Panc1 (cell line): ENCODE measurements at regions not wholly inside any gene's neighbourhood (a gene's known extent, or its start where the extent isn't known, plus 50 kb on each side); places are given as distances from the start of the nearest gene placed in this dataset.

Source experiments
- ATAC-seq: fragments of 200-7000 bp; cut with Tn5 transposase; 2 replicates; pipeline ENCODE4 v1.9.1; 2020; ENCODE audit warnings: mild to moderate bottlenecking, moderate library complexity
- BruUV-seq: library from RNA; stranded (reverse); fragments of 400-500 nt; replicated peaks from 2 replicates; lab custom pipeline; 2021; lab: Mats Ljungman, UMichigan
- CTCF ChIA-PET: fragments of 300-600 bp; sonication (Branson Sonifier 250); formaldehyde crosslinking; loops from one replicate; lab custom pipeline; 2022; ENCODE audit warnings: antibody characterized with exemption; lab: Charles Lee
- POLR2A ChIA-PET: fragments of 300-600 bp; sonication (Branson Sonifier 250); formaldehyde crosslinking; loops from one replicate; lab custom pipeline; 2022; ENCODE audit warnings: antibody characterized with exemption; lab: Charles Lee
- DNase-seq: peaks from one replicate; pipeline ENCODE4 v3.0.0-alpha.2; 2010; ENCODE audit warnings: low read depth, low spot score
- H3K27ac ChIP-seq: 2 replicates; pipeline ENCODE4 v1.5.1; 2011; ENCODE audit warnings: mild to moderate bottlenecking, low read length, inconsistent platforms
- H3K27me3 ChIP-seq: fragments of 200-500 bp; sonication (Bioruptor generic); 2 replicates; pipeline ENCODE4 v1.6.0; 2014; ENCODE audit warnings: low read length, inconsistent platforms; ENCODE audit not compliant: control insufficient read depth, insufficient read depth
- H3K36me3 ChIP-seq: fragments of 200-500 bp; sonication (Bioruptor generic); 2 replicates; pipeline ENCODE4 v1.5.1; 2014; ENCODE audit warnings: inconsistent platforms, mild to moderate bottlenecking, low read length, moderate library complexity; ENCODE audit not compliant: control insufficient read depth, insufficient read depth
- H3K4me1 ChIP-seq: 2 replicates; pipeline ENCODE4 v1.5.1; 2011; ENCODE audit warnings: inconsistent platforms, mild to moderate bottlenecking, low read length, moderate library complexity; ENCODE audit not compliant: control insufficient read depth, insufficient read depth
- H3K4me3 ChIP-seq, 2 experiments: 2 replicates each; pipeline ENCODE4 v1.5.1; 2011 to 2012; ENCODE audit warnings: low read depth in 2 of 2, low read length in 2 of 2, mild to moderate bottlenecking in 2 of 2, inconsistent platforms in 1 of 2, moderate library complexity in 1 of 2
- H3K9me3 ChIP-seq: fragments of 200-500 bp; sonication (Bioruptor generic); 2 replicates; pipeline ENCODE4 v1.5.1; 2014; ENCODE audit warnings: low read depth, mild to moderate bottlenecking, inconsistent platforms, low read length, moderate library complexity; ENCODE audit not compliant: control insufficient read depth, insufficient read depth
- POLR2AphosphoS5 ChIP-seq: IDR thresholded peaks from 2 replicates; pipeline ENCODE4 v1.6.1; 2012; ENCODE audit warnings: mild to moderate bottlenecking, low read depth, low read length, moderate library complexity
- SIN3A ChIP-seq: IDR thresholded peaks from 2 replicates; pipeline ENCODE4 v1.6.1; 2012; ENCODE audit warnings: low read depth, mild to moderate bottlenecking, low read length, moderate library complexity, borderline replicate concordance; ENCODE audit not compliant: insufficient read depth
- TCF7L2 ChIP-seq: IDR thresholded peaks from 2 replicates; pipeline ENCODE4 v1.6.1; 2011; ENCODE audit warnings: mild to moderate bottlenecking, low read depth, low read length, inconsistent platforms
- in situ Hi-C: cut with HindIII; loops from 2 replicates; pipeline ENCODE4 v1.10.0; 2016; ENCODE audit warnings: low sequenced_read_pairs, low pct_unique_long_range_greater_than_20kb
- intact Hi-C: fragments of 100-400 bp; cut with micrococcal nuclease; formaldehyde crosslinking; loops from one replicate; pipeline ENCODE4 v1.10.0; 2022; ENCODE audit not compliant: unreplicated experiment
- TF ChIP-seq, protein P1 (sequence below): fragments of 450-650 bp; IDR thresholded peaks from 2 replicates; pipeline ENCODE4 v1.5.1; 2017; ENCODE audit warnings: mild to moderate bottlenecking
- TF ChIP-seq, protein P2 (sequence below), 2 experiments: IDR thresholded peaks; 2 replicates each; pipeline ENCODE4 v1.6.1; 2011 to 2012; ENCODE audit warnings: low read depth in 2 of 2, control low read depth in 1 of 2, low read length in 1 of 2, mild to moderate bottlenecking in 1 of 2, moderate library complexity in 1 of 2; ENCODE audit not compliant: insufficient read depth in 1 of 2

DNA sequence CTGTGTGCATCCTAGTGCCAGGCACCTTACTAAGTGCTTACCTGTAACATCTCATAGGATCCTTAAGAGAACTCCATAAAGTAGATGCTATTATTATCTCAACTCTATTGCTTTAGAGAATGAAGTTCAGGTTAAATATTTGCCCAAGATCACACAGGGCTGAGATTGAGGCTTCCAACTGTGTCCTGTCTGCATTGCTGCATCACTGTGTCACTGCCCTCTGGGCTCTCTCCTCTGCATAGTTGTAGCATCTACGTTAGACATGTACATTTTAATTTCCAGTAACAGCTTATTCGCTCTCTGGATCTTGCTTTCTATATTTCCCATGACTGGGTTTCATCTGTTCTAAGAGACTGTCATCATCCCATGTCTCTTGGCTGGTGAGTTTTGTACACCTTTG lies 63.6 kb upstream of the FZD8 start:
- no TSS peak for BruUV-seq
- TF ChIP-seq, protein P1, sequence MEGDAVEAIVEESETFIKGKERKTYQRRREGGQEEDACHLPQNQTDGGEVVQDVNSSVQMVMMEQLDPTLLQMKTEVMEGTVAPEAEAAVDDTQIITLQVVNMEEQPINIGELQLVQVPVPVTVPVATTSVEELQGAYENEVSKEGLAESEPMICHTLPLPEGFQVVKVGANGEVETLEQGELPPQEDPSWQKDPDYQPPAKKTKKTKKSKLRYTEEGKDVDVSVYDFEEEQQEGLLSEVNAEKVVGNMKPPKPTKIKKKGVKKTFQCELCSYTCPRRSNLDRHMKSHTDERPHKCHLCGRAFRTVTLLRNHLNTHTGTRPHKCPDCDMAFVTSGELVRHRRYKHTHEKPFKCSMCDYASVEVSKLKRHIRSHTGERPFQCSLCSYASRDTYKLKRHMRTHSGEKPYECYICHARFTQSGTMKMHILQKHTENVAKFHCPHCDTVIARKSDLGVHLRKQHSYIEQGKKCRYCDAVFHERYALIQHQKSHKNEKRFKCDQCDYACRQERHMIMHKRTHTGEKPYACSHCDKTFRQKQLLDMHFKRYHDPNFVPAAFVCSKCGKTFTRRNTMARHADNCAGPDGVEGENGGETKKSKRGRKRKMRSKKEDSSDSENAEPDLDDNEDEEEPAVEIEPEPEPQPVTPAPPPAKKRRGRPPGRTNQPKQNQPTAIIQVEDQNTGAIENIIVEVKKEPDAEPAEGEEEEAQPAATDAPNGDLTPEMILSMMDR, result no peak
- TF ChIP-seq POLR2AphosphoS5, result no peak
- no peak for TF ChIP-seq SIN3A
- no peak for TF ChIP-seq TCF7L2
- TF ChIP-seq, protein P2, sequence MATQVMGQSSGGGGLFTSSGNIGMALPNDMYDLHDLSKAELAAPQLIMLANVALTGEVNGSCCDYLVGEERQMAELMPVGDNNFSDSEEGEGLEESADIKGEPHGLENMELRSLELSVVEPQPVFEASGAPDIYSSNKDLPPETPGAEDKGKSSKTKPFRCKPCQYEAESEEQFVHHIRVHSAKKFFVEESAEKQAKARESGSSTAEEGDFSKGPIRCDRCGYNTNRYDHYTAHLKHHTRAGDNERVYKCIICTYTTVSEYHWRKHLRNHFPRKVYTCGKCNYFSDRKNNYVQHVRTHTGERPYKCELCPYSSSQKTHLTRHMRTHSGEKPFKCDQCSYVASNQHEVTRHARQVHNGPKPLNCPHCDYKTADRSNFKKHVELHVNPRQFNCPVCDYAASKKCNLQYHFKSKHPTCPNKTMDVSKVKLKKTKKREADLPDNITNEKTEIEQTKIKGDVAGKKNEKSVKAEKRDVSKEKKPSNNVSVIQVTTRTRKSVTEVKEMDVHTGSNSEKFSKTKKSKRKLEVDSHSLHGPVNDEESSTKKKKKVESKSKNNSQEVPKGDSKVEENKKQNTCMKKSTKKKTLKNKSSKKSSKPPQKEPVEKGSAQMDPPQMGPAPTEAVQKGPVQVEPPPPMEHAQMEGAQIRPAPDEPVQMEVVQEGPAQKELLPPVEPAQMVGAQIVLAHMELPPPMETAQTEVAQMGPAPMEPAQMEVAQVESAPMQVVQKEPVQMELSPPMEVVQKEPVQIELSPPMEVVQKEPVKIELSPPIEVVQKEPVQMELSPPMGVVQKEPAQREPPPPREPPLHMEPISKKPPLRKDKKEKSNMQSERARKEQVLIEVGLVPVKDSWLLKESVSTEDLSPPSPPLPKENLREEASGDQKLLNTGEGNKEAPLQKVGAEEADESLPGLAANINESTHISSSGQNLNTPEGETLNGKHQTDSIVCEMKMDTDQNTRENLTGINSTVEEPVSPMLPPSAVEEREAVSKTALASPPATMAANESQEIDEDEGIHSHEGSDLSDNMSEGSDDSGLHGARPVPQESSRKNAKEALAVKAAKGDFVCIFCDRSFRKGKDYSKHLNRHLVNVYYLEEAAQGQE (IDR thresholded peaks at IDR 0.05; ENCODE audit: insufficient read depth in 1 of 2, low read depth in 2 of 2, low read length in 1 of 2), result no peak
- ChIA-PET POLR2A (no interaction called here), CTCF (no interaction called here)
- no peaks in the 10 kb centered on the region for H3K9me3 ChIP-seq
- DNase-seq (no peak), ATAC-seq (no peak)
- intact Hi-C loops (no loop called here), in situ Hi-C loops (no loop called here)
- H3K36me3 ChIP-seq, result no peaks in the 10 kb centered on the region
- H3K4me1 ChIP-seq, result no peaks in the 10 kb centered on the region
- H3K27me3 ChIP-seq, result no peaks in the 10 kb centered on the region; the same call in 1 of the 2 replicates
- no peak overlapping the region for H3K4me3 ChIP-seq
- H3K27ac ChIP-seq, result no peak overlapping the region

DNA sequence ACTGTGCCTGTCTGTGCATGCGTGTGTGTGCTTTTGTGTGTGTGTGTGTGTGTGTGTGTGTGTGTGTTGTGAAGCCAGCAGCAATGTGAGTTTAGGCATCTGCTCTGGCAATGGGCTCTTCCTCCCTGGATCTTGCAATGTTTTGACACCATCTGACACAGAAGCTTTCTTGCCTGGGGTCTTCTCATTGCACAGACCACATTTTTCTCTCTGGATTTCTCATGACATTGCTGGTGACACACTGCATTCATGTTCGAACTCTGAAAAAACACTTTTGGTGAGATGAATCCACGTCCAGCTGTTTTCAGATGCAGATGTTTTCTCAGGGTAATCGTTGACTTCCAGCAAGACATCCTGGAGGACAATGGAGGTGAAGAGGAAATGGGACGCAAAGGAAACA lies 63.0 kb upstream of the FZD8 start:
- no peak for TF ChIP-seq SIN3A
- TF ChIP-seq, protein P2 (IDR thresholded peaks at IDR 0.05; ENCODE audit: insufficient read depth in 1 of 2, low read depth in 2 of 2, low read length in 1 of 2), result no peak
- no peak for TF ChIP-seq POLR2AphosphoS5
- TF ChIP-seq TCF7L2, result no peak
- TF ChIP-seq, protein P1, result no peak

More for the DNA sequence above, 63.0 kb upstream of the FZD8 start:
- Histone ChIP-seq H3K36me3 (no peaks in the 10 kb centered on the region), H3K4me3 (no peak overlapping the region), H3K9me3 (no peaks in the 10 kb centered on the region), H3K4me1 (no peaks in the 10 kb centered on the region), H3K27ac (no peak overlapping the region), H3K27me3 (no peaks in the 10 kb centered on the region; the same call in 1 of the 2 replicates)
- no peak for DNase-seq
- ChIA-PET CTCF (interaction anchor here (0.6 kb wide), 1 partner anchor 713 kb away, joined by 6 read pairs; no protein-coding TSS in a partner anchor), POLR2A (no interaction called here)
- BruUV-seq, result no TSS peak
- no peak for ATAC-seq
- intact Hi-C loops, result no loop called here
- in situ Hi-C loops, result no loop called here
